Pancreas (tissue), 10 donors: ENCODE measurements at regions not wholly inside any gene's neighbourhood (a gene's known extent, or its start where the extent isn't known, plus 50 kb on each side); places are given as distances from the start of the nearest gene placed in this dataset.

Source experiments
- ATAC-seq, 4 donors: fragments of 200-7000 bp; cut with Tn5 transposase; one replicate each; pipeline versions ENCODE4 v1.8.0 to v1.9.1; 2020; ENCODE audit warnings: mild to moderate bottlenecking in 4 of 4, moderate library complexity in 4 of 4
- DNase-seq, 6 donors: peaks; one replicate each; pipeline ENCODE4 v3.0.0-alpha.2; 2020
- FAIRE-seq: peaks from 2 replicates; lab custom pipeline; 2012; peaks lifted over from hg19 to GRCh38; lab: Jason Lieb, UNC
- H3K27ac ChIP-seq, 4 donors: fragments of 200-600 bp; sonication (generic); 1 replicate in 3 of 4; 2 replicates in 1 of 4; pipeline versions ENCODE4 v1.5.0 to v1.8.0; 2020
- H3K27me3 ChIP-seq, 4 donors: fragments of 200-600 bp; one replicate each; pipeline ENCODE4 v1.8.0; 2021
- H3K36me3 ChIP-seq, 3 donors: fragments of 200-600 bp; sonication (generic) in 1 of 3; one replicate each; pipeline versions ENCODE4 v1.5.0 to v1.8.0; 2020 to 2021
- H3K4me1 ChIP-seq, 3 donors: fragments of 200-600 bp; one replicate each; pipeline ENCODE4 v1.8.0; 2021
- H3K4me3 ChIP-seq, 4 donors: fragments of 200-600 bp; sonication (generic) in 2 of 4; one replicate each; pipeline versions ENCODE4 v1.5.0 to v1.8.0; 2020 to 2021
- H3K9me3 ChIP-seq, 4 donors: fragments of 200-600 bp; one replicate each; pipeline ENCODE4 v1.8.0; 2021
- WGBS, 2 donors: extraction: QIAGEN DNeasy Blood & Tissue Kit; methylation state at CpG; one replicate each; pipeline ENCODE4 v1.1.7; 2013; 5-methylcytosine and 5-hydroxymethylcytosine counted together
- intact Hi-C, 3 donors: fragments of 100-400 bp; cut with DNase I; formaldehyde crosslinking; loops; one replicate each; pipeline versions ENCODE4 v1.11.1 to v1.14.2; 2022
- TF ChIP-seq, protein P1 (sequence below), 4 donors: fragments of 200-600 bp; sonication (generic) in 3 of 4; IDR thresholded peaks; one replicate each; pipeline versions ENCODE4 v1.5.0 to v1.8.0; 2021; ENCODE audit warnings: antibody characterized with exemption in 4 of 4
- donor health status: healthy with polysubstance abuse.
- donor health status: DM: no; HTN: no; CAD: no; lungs with moderate emphysema.
- donor health status: DM: no; HTN: no; CAD: no.
- donor health status: control.
- donor health status: control.
- donor health status: Bipolar disorder and iron deficiency.
- donor health status: DM: yes; HTN: yes; CAD: no.
- donor health status: DM: no; HTN: no; CAD: no.
- donor health status: DM: no; HTN: no; CAD: no.
- donor health status: DM: yes; HTN: yes; CAD: no.

DNA sequence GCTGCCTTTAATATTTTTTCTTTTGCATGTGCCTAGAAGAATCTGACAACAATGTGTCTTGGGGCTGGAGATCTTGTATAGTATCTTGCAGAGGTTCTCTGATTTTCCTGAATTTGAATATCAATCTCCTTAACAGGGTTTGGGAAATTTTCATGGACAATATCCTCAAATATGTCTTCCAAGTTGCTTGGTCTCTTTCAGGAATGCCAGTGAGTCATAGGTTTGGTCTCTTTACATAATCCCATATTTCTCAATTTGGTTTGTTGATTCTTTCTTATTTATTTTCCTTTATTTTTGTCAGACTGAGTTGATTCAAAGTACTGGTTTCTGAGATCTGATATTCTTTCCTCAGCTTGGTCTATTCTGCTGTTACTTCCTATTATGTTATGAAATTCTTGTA is 208.7 kb upstream of the GLI3 start:
- Histone ChIP-seq H3K4me3 (no peak overlapping the region), H3K4me1 (no peaks in the 10 kb centered on the region), H3K9me3 (no peaks in the 10 kb centered on the region), H3K27me3 (no peaks in the 10 kb centered on the region), H3K36me3 (no peaks in the 10 kb centered on the region), H3K27ac (no peak overlapping the region)
- ATAC-seq, result no peak
- no peak for FAIRE-seq
- no peak for DNase-seq
- intact Hi-C loops, result no loop called here
- TF ChIP-seq, protein P1, sequence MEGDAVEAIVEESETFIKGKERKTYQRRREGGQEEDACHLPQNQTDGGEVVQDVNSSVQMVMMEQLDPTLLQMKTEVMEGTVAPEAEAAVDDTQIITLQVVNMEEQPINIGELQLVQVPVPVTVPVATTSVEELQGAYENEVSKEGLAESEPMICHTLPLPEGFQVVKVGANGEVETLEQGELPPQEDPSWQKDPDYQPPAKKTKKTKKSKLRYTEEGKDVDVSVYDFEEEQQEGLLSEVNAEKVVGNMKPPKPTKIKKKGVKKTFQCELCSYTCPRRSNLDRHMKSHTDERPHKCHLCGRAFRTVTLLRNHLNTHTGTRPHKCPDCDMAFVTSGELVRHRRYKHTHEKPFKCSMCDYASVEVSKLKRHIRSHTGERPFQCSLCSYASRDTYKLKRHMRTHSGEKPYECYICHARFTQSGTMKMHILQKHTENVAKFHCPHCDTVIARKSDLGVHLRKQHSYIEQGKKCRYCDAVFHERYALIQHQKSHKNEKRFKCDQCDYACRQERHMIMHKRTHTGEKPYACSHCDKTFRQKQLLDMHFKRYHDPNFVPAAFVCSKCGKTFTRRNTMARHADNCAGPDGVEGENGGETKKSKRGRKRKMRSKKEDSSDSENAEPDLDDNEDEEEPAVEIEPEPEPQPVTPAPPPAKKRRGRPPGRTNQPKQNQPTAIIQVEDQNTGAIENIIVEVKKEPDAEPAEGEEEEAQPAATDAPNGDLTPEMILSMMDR (IDR thresholded peaks at IDR 0.05), result no peak

DNA sequence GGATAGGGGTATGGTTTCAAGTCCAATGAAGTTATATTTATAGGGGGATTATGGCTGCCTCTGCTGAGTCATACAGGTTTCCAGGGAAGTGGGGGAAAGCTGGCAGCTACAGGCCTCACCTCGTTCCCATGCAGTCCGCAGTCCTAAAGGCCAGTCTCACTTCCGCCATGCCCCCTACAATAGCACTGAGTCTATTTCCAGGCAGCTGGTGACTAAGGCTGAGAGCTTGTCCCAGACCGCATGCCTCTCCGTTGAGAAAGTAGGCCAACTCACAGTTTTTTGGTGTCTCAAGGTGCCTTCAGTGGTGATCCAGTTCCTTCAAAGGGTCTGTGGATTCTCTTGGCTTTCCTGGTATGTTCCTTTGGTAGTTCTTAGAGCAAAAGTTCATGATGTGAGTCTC is 203.9 kb upstream of the GLI3 start:
- Histone ChIP-seq H3K9me3 (no peaks in the 10 kb centered on the region), H3K4me1 (no peaks in the 10 kb centered on the region), H3K27me3 (peaks cover 0 to 3% (median 0%) of the 10 kb centered on the region in 4 donors), H3K36me3 (no peaks in the 10 kb centered on the region), H3K4me3 (no peak overlapping the region), H3K27ac (no peak overlapping the region)
- 74 to 85% methylated on average over 5 of the region's 5 CpGs for WGBS, 2 donors
- FAIRE-seq, result no peak
- DNase-seq, result no peak
- TF ChIP-seq, protein P1 (IDR thresholded peaks at IDR 0.05), result no peak
- no peak for ATAC-seq
- intact Hi-C loops, result no loop called here

DNA sequence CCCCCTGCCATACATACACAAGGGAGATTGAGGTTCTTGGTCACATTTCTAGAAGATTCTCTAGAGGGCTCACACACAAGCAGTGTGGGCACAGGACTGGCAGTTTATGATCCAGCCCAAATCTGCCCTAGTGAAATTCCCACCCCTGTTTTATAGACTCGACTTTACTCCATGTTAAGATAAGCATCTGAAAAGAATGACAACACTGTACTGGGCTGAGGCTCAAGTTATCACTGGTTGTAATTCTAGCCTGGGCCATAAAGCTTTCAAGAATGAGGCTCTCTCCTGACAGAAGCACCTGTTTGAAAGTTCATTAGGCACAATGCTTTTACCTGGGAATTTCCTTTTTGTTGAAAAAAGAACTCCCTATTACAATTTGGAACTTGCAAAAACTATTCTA is 195.6 kb upstream of the GLI3 start:
- Histone ChIP-seq H3K36me3 (no peaks in the 10 kb centered on the region), H3K4me1 (no peaks in the 10 kb centered on the region), H3K27me3 (no peaks in the 10 kb centered on the region), H3K4me3 (no peak overlapping the region), H3K27ac (no peak overlapping the region), H3K9me3 (no peaks in the 10 kb centered on the region)
- DNase-seq, result no peak
- intact Hi-C loops, result no loop called here
- no peak for ATAC-seq
- 3 to 9% methylated on average over 1 of the region's 1 CpG for WGBS, 2 donors
- TF ChIP-seq, protein P1 (IDR thresholded peaks at IDR 0.05), result no peak
- no peak for FAIRE-seq

DNA sequence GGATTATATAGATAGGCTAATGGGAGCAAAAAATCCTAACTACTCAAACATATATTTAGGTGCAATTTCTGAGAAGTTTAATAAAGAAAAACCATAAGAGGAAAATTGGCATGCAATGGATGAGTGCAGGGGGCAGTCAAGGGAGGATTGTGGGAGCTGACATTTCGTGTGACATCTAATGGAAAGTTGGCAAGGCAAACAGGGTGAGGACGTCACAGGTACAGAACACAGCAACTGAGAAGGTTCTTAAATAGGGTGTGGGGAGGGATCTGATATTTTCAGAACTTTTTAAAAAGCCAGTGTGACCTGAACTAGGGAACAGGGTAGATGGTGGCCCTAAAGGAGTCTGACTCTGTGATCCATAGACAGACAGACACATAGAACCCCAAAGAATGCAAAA is 194.9 kb upstream of the GLI3 start:
- H3K36me3 ChIP-seq, result no peaks in the 10 kb centered on the region
- intact Hi-C loops, result no loop called here
- H3K4me1 ChIP-seq, result no peaks in the 10 kb centered on the region
- no peak overlapping the region for H3K4me3 ChIP-seq
- ATAC-seq, result no peak
- H3K27me3 ChIP-seq, result no peaks in the 10 kb centered on the region
- no peak overlapping the region for H3K27ac ChIP-seq
- 29 to 39% methylated on average over 2 of the region's 2 CpGs for WGBS, 2 donors
- no peak for DNase-seq
- TF ChIP-seq, protein P1 (IDR thresholded peaks at IDR 0.05), result no peak
- no peak for FAIRE-seq
- no peaks in the 10 kb centered on the region for H3K9me3 ChIP-seq

DNA sequence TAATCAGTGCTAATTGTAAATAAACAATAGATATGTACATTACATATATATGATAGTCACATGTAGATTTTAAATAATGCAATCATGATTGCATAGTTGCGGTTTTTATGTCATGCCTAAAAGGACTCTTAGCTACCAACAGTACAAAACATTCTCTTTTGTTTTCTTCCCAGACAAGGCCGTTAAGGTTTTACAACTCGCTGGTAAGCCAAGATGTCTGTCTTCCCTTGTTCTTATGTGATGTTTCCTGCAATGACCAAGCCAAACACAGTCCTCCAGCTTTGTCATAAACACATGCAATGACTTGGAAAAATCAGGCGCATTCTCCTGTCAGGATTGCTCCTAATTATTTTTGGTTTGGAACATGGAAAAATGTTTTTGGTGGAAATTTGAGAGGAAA is 192.3 kb upstream of the GLI3 start:
- Histone ChIP-seq H3K4me3 (no peak overlapping the region), H3K27me3 (no peaks in the 10 kb centered on the region), H3K9me3 (no peaks in the 10 kb centered on the region), H3K36me3 (no peaks in the 10 kb centered on the region), H3K4me1 (no peaks in the 10 kb centered on the region), H3K27ac (no peak overlapping the region)
- intact Hi-C loops, result no loop called here
- FAIRE-seq (no peak), ATAC-seq (no peak), DNase-seq (no peak)
- 57 to 69% methylated on average over 4 of the region's 4 CpGs for WGBS, 2 donors
- TF ChIP-seq, protein P1 (IDR thresholded peaks at IDR 0.05), result no peak
